ENCODE measurements at regions not wholly inside any gene's neighbourhood (a gene's known extent, or its start where the extent isn't known, plus 50 kb on each side); places are given as distances from the start of the nearest gene placed in this dataset.

GRCh38 chr6:50202766-50203165 is 153.0 kb upstream of the DEFB112 start:
- no peak for TF ChIP-seq ZC3H10 (CRISPR knock-in tag; IDR thresholded peaks at IDR 0.05)
- TF ChIP-seq BACH2 (CRISPR knock-in tag; IDR thresholded peaks at IDR 0.05; ENCODE audit: borderline replicate concordance), result no peak
- TF ChIP-seq, protein P1, sequence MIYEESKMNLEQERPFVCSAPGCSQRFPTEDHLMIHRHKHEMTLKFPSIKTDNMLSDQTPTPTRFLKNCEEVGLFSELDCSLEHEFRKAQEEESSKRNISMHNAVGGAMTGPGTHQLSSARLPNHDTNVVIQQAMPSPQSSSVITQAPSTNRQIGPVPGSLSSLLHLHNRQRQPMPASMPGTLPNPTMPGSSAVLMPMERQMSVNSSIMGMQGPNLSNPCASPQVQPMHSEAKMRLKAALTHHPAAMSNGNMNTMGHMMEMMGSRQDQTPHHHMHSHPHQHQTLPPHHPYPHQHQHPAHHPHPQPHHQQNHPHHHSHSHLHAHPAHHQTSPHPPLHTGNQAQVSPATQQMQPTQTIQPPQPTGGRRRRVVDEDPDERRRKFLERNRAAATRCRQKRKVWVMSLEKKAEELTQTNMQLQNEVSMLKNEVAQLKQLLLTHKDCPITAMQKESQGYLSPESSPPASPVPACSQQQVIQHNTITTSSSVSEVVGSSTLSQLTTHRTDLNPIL (CRISPR knock-in tag; IDR thresholded peaks at IDR 0.05; ENCODE audit: low read depth), result no peak
- no peak for TF ChIP-seq ZNF8 (CRISPR knock-in tag; IDR thresholded peaks at IDR 0.05)
- TF ChIP-seq GLIS3 (CRISPR knock-in tag; IDR thresholded peaks at IDR 0.05), result no peak
- TF ChIP-seq TOX (CRISPR knock-in tag; IDR thresholded peaks at IDR 0.05; ENCODE audit: borderline replicate concordance), result no peak
- TF ChIP-seq PPARA (CRISPR knock-in tag; IDR thresholded peaks at IDR 0.05; ENCODE audit: borderline replicate concordance), result no peak
- no peak for TF ChIP-seq POU6F1 (CRISPR knock-in tag; IDR thresholded peaks at IDR 0.05; ENCODE audit: borderline replicate concordance, low read depth)
- TF ChIP-seq ARNTL (CRISPR knock-in tag; IDR thresholded peaks at IDR 0.05; ENCODE audit: borderline replicate concordance, low read depth), result no peak
- TF ChIP-seq RARB (CRISPR knock-in tag; IDR thresholded peaks at IDR 0.05), result no peak

GRCh38 chr6:50211582-50211981 is 161.9 kb upstream of the DEFB112 start:
- TF ChIP-seq ZNF565 (CRISPR knock-in tag; conservative IDR thresholded peaks at IDR 0.05; ENCODE audit: low read depth), result no peak
- no peak for TF ChIP-seq GLIS3 (CRISPR knock-in tag; IDR thresholded peaks at IDR 0.05)
- TF ChIP-seq ISL1 (CRISPR knock-in tag; IDR thresholded peaks at IDR 0.05), result no peak
- TF ChIP-seq, protein P2, sequence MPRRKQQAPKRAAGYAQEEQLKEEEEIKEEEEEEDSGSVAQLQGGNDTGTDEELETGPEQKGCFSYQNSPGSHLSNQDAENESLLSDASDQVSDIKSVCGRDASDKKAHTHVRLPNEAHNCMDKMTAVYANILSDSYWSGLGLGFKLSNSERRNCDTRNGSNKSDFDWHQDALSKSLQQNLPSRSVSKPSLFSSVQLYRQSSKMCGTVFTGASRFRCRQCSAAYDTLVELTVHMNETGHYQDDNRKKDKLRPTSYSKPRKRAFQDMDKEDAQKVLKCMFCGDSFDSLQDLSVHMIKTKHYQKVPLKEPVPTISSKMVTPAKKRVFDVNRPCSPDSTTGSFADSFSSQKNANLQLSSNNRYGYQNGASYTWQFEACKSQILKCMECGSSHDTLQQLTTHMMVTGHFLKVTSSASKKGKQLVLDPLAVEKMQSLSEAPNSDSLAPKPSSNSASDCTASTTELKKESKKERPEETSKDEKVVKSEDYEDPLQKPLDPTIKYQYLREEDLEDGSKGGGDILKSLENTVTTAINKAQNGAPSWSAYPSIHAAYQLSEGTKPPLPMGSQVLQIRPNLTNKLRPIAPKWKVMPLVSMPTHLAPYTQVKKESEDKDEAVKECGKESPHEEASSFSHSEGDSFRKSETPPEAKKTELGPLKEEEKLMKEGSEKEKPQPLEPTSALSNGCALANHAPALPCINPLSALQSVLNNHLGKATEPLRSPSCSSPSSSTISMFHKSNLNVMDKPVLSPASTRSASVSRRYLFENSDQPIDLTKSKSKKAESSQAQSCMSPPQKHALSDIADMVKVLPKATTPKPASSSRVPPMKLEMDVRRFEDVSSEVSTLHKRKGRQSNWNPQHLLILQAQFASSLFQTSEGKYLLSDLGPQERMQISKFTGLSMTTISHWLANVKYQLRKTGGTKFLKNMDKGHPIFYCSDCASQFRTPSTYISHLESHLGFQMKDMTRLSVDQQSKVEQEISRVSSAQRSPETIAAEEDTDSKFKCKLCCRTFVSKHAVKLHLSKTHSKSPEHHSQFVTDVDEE (CRISPR knock-in tag; IDR thresholded peaks at IDR 0.05), result no peak
- TF ChIP-seq, protein P3, sequence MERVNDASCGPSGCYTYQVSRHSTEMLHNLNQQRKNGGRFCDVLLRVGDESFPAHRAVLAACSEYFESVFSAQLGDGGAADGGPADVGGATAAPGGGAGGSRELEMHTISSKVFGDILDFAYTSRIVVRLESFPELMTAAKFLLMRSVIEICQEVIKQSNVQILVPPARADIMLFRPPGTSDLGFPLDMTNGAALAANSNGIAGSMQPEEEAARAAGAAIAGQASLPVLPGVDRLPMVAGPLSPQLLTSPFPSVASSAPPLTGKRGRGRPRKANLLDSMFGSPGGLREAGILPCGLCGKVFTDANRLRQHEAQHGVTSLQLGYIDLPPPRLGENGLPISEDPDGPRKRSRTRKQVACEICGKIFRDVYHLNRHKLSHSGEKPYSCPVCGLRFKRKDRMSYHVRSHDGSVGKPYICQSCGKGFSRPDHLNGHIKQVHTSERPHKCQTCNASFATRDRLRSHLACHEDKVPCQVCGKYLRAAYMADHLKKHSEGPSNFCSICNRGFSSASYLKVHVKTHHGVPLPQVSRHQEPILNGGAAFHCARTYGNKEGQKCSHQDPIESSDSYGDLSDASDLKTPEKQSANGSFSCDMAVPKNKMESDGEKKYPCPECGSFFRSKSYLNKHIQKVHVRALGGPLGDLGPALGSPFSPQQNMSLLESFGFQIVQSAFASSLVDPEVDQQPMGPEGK (CRISPR knock-in tag; IDR thresholded peaks at IDR 0.05; ENCODE audit: borderline replicate concordance), result no peak
- TF ChIP-seq BACH2 (CRISPR knock-in tag; IDR thresholded peaks at IDR 0.05; ENCODE audit: borderline replicate concordance), result no peak
- TF ChIP-seq, protein P1 (CRISPR knock-in tag; IDR thresholded peaks at IDR 0.05; ENCODE audit: low read depth), result no peak
- no peak for TF ChIP-seq CSRNP3 (CRISPR knock-in tag; IDR thresholded peaks at IDR 0.05)
- TF ChIP-seq ZC3H10 (CRISPR knock-in tag; IDR thresholded peaks at IDR 0.05), result no peak
- TF ChIP-seq ZFP30 (CRISPR knock-in tag; IDR thresholded peaks at IDR 0.05), result no peak
- TF ChIP-seq ZNF8 (CRISPR knock-in tag; IDR thresholded peaks at IDR 0.05), result no peak
- no peak for TF ChIP-seq ARNTL (CRISPR knock-in tag; IDR thresholded peaks at IDR 0.05; ENCODE audit: borderline replicate concordance, low read depth)
- TF ChIP-seq PPARA (CRISPR knock-in tag; IDR thresholded peaks at IDR 0.05; ENCODE audit: borderline replicate concordance), result no peak
- TF ChIP-seq TOX (CRISPR knock-in tag; IDR thresholded peaks at IDR 0.05; ENCODE audit: borderline replicate concordance), result no peak
- ATAC-seq, result no peak

More at GRCh38 chr6:50202766-50203165, 153.0 kb upstream of the DEFB112 start:
- ATAC-seq, result no peak

DNA sequence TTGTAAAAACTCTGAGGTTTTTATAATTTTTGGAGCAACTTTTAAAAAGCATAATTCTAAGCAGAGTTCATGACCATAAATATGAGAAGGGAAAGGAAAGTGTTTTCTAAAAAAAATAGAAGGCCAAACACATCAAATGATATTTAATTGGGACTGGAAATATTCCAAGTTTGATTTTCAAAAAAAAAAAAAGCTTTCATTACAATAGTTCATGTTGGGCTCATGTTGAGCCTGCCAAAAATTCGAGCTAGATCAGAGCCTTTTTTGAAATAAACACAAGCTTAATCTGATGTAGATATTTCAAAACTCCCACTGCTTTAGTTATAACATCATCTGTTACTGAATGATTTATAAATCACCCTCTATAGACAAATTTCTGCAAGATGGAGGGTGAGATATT is 163.4 kb upstream of the DEFB112 start:
- no peak for ATAC-seq
- TF ChIP-seq SNAI2 (CRISPR knock-in tag; IDR thresholded peaks at IDR 0.05) (no peak), ZFP30 (CRISPR knock-in tag; IDR thresholded peaks at IDR 0.05) (no peak), POU6F1 (CRISPR knock-in tag; IDR thresholded peaks at IDR 0.05; ENCODE audit: borderline replicate concordance, low read depth) (no peak), ZNF565 (CRISPR knock-in tag; conservative IDR thresholded peaks at IDR 0.05; ENCODE audit: low read depth) (no peak), TCF4 (CRISPR knock-in tag; IDR thresholded peaks at IDR 0.05; ENCODE audit: borderline replicate concordance) (no peak), BACH2 (CRISPR knock-in tag; IDR thresholded peaks at IDR 0.05; ENCODE audit: borderline replicate concordance) (no peak)
- TF ChIP-seq, protein P1 (CRISPR knock-in tag; IDR thresholded peaks at IDR 0.05; ENCODE audit: low read depth), result no peak
- TF ChIP-seq, protein P2 (CRISPR knock-in tag; IDR thresholded peaks at IDR 0.05), result no peak

All from SK-N-SH treated with all-trans-retinoic acid at 6 μM for 48 hours (cell line).